ENCODE measurements at regions not wholly inside any gene's neighbourhood (a gene's known extent, or its start where the extent isn't known, plus 50 kb on each side); places are given as distances from the start of the nearest gene placed in this dataset.

DNA sequence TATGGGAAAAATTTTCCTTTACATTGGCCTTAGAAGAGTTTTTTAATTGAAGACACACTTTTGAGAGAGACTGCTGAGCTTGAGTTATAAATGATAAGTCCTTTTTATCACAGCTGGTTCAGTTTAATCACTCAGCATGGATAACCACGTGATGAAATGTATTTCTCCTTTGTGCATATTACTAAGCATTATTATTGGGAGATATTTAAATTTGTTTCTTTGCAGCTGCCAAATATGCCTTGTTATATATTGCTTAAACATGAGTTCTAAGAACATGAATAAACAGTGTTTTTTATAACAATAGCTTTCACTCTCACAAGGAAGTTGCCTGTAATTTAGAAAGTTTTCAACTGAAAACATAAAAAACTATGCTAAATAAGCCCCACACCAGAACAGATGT lies 293.5 kb upstream of the LRFN5 start:
- no peak for FAIRE-seq
- Histone ChIP-seq H3K27me3 (ENCODE audit: control insufficient read depth, insufficient read depth, low read length) (no peaks in the 10 kb centered on the region), H3K36me3 (ENCODE audit: control insufficient read depth, insufficient read depth, low read length) (no peaks in the 10 kb centered on the region), H3K4me3 (ENCODE audit: low read depth, low read length) (no peak overlapping the region)
- no peak for DNase-seq (ENCODE audit: low read depth)
- TF ChIP-seq, protein P1, sequence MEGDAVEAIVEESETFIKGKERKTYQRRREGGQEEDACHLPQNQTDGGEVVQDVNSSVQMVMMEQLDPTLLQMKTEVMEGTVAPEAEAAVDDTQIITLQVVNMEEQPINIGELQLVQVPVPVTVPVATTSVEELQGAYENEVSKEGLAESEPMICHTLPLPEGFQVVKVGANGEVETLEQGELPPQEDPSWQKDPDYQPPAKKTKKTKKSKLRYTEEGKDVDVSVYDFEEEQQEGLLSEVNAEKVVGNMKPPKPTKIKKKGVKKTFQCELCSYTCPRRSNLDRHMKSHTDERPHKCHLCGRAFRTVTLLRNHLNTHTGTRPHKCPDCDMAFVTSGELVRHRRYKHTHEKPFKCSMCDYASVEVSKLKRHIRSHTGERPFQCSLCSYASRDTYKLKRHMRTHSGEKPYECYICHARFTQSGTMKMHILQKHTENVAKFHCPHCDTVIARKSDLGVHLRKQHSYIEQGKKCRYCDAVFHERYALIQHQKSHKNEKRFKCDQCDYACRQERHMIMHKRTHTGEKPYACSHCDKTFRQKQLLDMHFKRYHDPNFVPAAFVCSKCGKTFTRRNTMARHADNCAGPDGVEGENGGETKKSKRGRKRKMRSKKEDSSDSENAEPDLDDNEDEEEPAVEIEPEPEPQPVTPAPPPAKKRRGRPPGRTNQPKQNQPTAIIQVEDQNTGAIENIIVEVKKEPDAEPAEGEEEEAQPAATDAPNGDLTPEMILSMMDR (IDR thresholded peaks at IDR 0.05; ENCODE audit: insufficient read depth, low read length, severe bottlenecking) = no peak

DNA sequence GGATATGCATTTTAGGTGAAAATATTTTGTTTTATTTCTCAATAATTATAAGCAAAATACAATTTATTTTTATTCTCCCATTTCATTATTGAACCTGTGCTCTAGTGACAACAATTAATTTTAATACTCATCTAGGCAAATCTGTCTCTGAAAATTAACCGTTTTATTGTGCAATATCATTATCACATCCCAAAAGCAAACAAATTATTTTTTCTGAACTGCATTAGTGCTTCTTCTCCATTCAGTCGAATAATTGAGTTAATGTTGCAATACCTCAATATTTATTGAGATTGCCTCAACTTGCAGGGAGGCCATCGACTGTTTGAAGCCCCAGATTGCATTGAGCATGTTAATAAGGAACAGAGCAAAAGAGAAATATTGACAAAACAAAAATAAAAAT lies 303.2 kb upstream of the LRFN5 start:
- FAIRE-seq = no peak
- Histone ChIP-seq H3K4me3 (ENCODE audit: low read depth, low read length) (no peak overlapping the region), H3K36me3 (ENCODE audit: control insufficient read depth, insufficient read depth, low read length) (no peaks in the 10 kb centered on the region), H3K27me3 (ENCODE audit: control insufficient read depth, insufficient read depth, low read length) (no peaks in the 10 kb centered on the region)
- TF ChIP-seq, protein P1 (IDR thresholded peaks at IDR 0.05; ENCODE audit: insufficient read depth, low read length, severe bottlenecking) = no peak
- no peak for DNase-seq (ENCODE audit: low read depth)

GRCh38 chr14:41302776-41303175 lies 303.9 kb upstream of the LRFN5 start:
- Histone ChIP-seq H3K27me3 (ENCODE audit: control insufficient read depth, insufficient read depth, low read length) (no peaks in the 10 kb centered on the region), H3K36me3 (ENCODE audit: control insufficient read depth, insufficient read depth, low read length) (no peaks in the 10 kb centered on the region), H3K4me3 (ENCODE audit: low read depth, low read length) (no peak overlapping the region)
- no peak for DNase-seq (ENCODE audit: low read depth)
- TF ChIP-seq, protein P1 (IDR thresholded peaks at IDR 0.05; ENCODE audit: insufficient read depth, low read length, severe bottlenecking) = no peak
- no peak for FAIRE-seq

- no peaks in the 10 kb centered on the region for H3K36me3 ChIP-seq (ENCODE audit: control insufficient read depth, insufficient read depth, low read length)
- H3K4me3 ChIP-seq (ENCODE audit: low read depth, low read length) = no peak overlapping the region
- FAIRE-seq (no peak), DNase-seq (ENCODE audit: low read depth) (no peak)
- TF ChIP-seq, protein P1 (IDR thresholded peaks at IDR 0.05; ENCODE audit: insufficient read depth, low read length, severe bottlenecking) = no peak
- H3K27me3 ChIP-seq (ENCODE audit: control insufficient read depth, insufficient read depth, low read length) = no peaks in the 10 kb centered on the region
Measured at GRCh38 chr14:41299924-41300323, 306.8 kb upstream of the LRFN5 start.

DNA sequence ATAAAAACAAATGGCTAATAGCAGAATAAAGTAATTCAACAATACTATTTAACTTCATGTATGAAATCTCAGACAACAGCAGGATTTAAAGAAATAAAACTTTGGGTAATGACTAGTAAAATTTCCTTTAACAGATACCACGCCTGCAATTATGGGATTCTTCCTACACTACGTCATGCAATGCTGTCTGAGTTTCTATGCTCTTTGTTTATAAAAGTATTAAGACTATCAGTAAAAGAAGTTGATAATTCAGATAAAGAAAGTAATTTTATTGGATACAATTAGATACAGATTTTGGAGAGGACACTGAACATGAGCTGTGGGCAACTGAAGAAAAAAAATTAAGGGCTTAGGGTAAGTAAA lies 308.4 kb upstream of the LRFN5 start:
- TF ChIP-seq, protein P1 (IDR thresholded peaks at IDR 0.05; ENCODE audit: insufficient read depth, low read length, severe bottlenecking) = no peak
- FAIRE-seq (no peak), DNase-seq (ENCODE audit: low read depth) (no peak)
- Histone ChIP-seq H3K36me3 (ENCODE audit: control insufficient read depth, insufficient read depth, low read length) (no peaks in the 10 kb centered on the region), H3K27me3 (ENCODE audit: control insufficient read depth, insufficient read depth, low read length) (no peaks in the 10 kb centered on the region), H3K4me3 (ENCODE audit: low read depth, low read length) (no peak overlapping the region)

DNA sequence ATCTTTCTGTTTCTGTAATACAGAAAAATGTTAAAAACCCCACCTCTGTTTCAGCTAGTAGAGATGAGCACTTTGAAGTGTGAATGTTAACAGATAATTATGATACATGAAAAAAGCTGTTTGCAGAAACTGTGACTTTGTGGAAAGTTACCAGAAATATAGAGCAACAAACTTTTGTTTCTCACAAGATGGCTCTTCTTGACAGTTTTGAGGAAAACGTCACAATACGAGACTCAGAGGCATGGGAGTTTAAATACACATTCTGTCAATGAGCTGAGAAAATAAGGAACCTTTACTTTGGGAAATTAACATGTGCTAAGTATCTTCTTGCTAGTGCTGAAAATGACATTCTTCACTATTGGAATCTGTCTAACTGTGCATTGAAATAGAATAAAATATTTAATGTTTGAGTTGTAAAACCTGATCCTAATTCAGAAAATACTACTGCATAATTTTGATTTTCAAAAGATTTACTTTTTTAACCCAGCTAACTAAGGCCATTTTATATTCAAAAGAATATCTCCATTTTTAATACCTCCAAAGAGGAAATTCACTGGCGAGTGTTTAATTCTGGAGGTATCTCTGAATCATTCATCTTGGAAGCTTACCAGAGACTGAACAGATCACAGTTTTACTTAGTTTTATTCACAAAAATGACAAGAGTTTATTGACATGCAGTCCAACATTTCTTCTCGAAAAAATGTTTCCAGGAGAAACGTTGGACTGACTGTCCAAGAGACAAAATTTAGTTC lies 308.9 kb upstream of the LRFN5 start:
- FAIRE-seq (no peak), DNase-seq (ENCODE audit: low read depth) (no peak)
- Histone ChIP-seq H3K27me3 (ENCODE audit: control insufficient read depth, insufficient read depth, low read length) (no peaks in the 10 kb centered on the region), H3K36me3 (ENCODE audit: control insufficient read depth, insufficient read depth, low read length) (no peaks in the 10 kb centered on the region), H3K4me3 (ENCODE audit: low read depth, low read length) (no peak overlapping the region)
- TF ChIP-seq, protein P1 (IDR thresholded peaks at IDR 0.05; ENCODE audit: insufficient read depth, low read length, severe bottlenecking) = no peak

Data from bronchial epithelial cell (primary cell).